ENCODE measurements at regions not wholly inside any gene's neighbourhood (a gene's known extent, or its start where the extent isn't known, plus 50 kb on each side); places are given as distances from the start of the nearest gene placed in this dataset.

GRCh38 chr17:17419166-17419565 lies 57.6 kb upstream of the MED9 start:
- H3K27me3 Mint-ChIP-seq (ENCODE audit: insufficient read depth, unreplicated experiment): no peaks in the 10 kb centered on the region

GRCh38 chr17:17419631-17420030 lies 57.2 kb upstream of the MED9 start:
- Mint-ChIP-seq H3K27ac (ENCODE audit: unreplicated experiment) (no peak overlapping the region), H3K4me1 (ENCODE audit: low read depth, unreplicated experiment) (peaks cover 34% of the 10 kb centered on the region), H3K36me3 (ENCODE audit: insufficient read depth, unreplicated experiment) (peaks cover 5% of the 10 kb centered on the region), H3K9me3 (ENCODE audit: unreplicated experiment) (peaks cover 31% of the 10 kb centered on the region), H3K4me3 (ENCODE audit: unreplicated experiment) (no peak overlapping the region), H3K27me3 (ENCODE audit: insufficient read depth, unreplicated experiment) (no peaks in the 10 kb centered on the region)
- H3K9me3 ChIP-seq: peaks cover 28% of the 10 kb centered on the region
- BruUV-seq (replicated peaks): no TSS peak
- no peak overlapping the region for H3K4me3 ChIP-seq (ENCODE audit: low read depth, low read length)
- H3K27me3 ChIP-seq (replicated peaks; ENCODE audit: control insufficient read depth, insufficient read depth, low read length): no peaks in the 10 kb centered on the region
- intact Hi-C loops (cut with micrococcal nuclease; ENCODE audit: unreplicated experiment): no loop called here
- H3K4me1 ChIP-seq: peaks cover 34% of the 10 kb centered on the region
- no peak for DNase-seq
- ChIA-PET CTCF (no interaction called here), POLR2A (no interaction called here)
- H3K36me3 ChIP-seq (ENCODE audit: control insufficient read depth, insufficient read depth, low read length): no peaks in the 10 kb centered on the region
- no peak for TF ChIP-seq CTCF (IDR thresholded peaks at IDR 0.05; ENCODE audit: insufficient read depth in 1 of 2, low read depth in 1 of 2, low read length in 1 of 2, severe bottlenecking in 1 of 2, unreplicated experiment in 1 of 2)

More at GRCh38 chr17:17419166-17419565, 57.6 kb upstream of the MED9 start:
- peaks cover 23% of the 10 kb centered on the region for H3K9me3 ChIP-seq
- peaks cover 31% of the 10 kb centered on the region for H3K9me3 Mint-ChIP-seq (ENCODE audit: unreplicated experiment)
- H3K36me3 ChIP-seq (ENCODE audit: control insufficient read depth, insufficient read depth, low read length): no peaks in the 10 kb centered on the region
- H3K4me3 Mint-ChIP-seq (ENCODE audit: unreplicated experiment): no peak overlapping the region
- POLR2A ChIA-PET: interaction anchor here (0.6 kb wide), 2 partner anchors 17 to 162 kb away, joined by 3 to 11 read pairs; no protein-coding TSS in a partner anchor
- CTCF ChIA-PET: no interaction called here
- H3K4me1 ChIP-seq: peaks cover 34% of the 10 kb centered on the region
- peaks cover 5% of the 10 kb centered on the region for H3K36me3 Mint-ChIP-seq (ENCODE audit: insufficient read depth, unreplicated experiment)
- no peak overlapping the region for H3K27ac Mint-ChIP-seq (ENCODE audit: unreplicated experiment)
- TF ChIP-seq CTCF (IDR thresholded peaks at IDR 0.05; ENCODE audit: insufficient read depth in 1 of 2, low read depth in 1 of 2, low read length in 1 of 2, severe bottlenecking in 1 of 2, unreplicated experiment in 1 of 2): no peak
- intact Hi-C loops (cut with micrococcal nuclease; ENCODE audit: unreplicated experiment): no loop called here
- DNase-seq: no peak
- H3K27me3 ChIP-seq (replicated peaks; ENCODE audit: control insufficient read depth, insufficient read depth, low read length): no peaks in the 10 kb centered on the region
- no peak overlapping the region for H3K4me3 ChIP-seq (ENCODE audit: low read depth, low read length)
- H3K4me1 Mint-ChIP-seq (ENCODE audit: low read depth, unreplicated experiment): peaks cover 34% of the 10 kb centered on the region
- no TSS peak for BruUV-seq (replicated peaks)

GRCh38 chr17:17420082-17420481 lies 56.7 kb upstream of the MED9 start:
- TF ChIP-seq CTCF (IDR thresholded peaks at IDR 0.05; ENCODE audit: insufficient read depth in 1 of 2, low read depth in 1 of 2, low read length in 1 of 2, severe bottlenecking in 1 of 2, unreplicated experiment in 1 of 2): no peak
- Mint-ChIP-seq H3K4me3 (ENCODE audit: unreplicated experiment) (no peak overlapping the region), H3K36me3 (ENCODE audit: insufficient read depth, unreplicated experiment) (peaks cover 5% of the 10 kb centered on the region), H3K9me3 (ENCODE audit: unreplicated experiment) (peaks cover 31% of the 10 kb centered on the region), H3K4me1 (ENCODE audit: low read depth, unreplicated experiment) (peaks cover 34% of the 10 kb centered on the region), H3K27ac (ENCODE audit: unreplicated experiment) (no peak overlapping the region), H3K27me3 (ENCODE audit: insufficient read depth, unreplicated experiment) (no peaks in the 10 kb centered on the region)
- Histone ChIP-seq H3K9me3 (peaks cover 32% of the 10 kb centered on the region), H3K36me3 (ENCODE audit: control insufficient read depth, insufficient read depth, low read length) (no peaks in the 10 kb centered on the region), H3K4me1 (peaks cover 34% of the 10 kb centered on the region), H3K27me3 (replicated peaks; ENCODE audit: control insufficient read depth, insufficient read depth, low read length) (no peaks in the 10 kb centered on the region), H3K4me3 (ENCODE audit: low read depth, low read length) (no peak overlapping the region)
- intact Hi-C loops (cut with micrococcal nuclease; ENCODE audit: unreplicated experiment): no loop called here
- CTCF ChIA-PET: no interaction called here
- BruUV-seq (replicated peaks): no TSS peak
- POLR2A ChIA-PET: no interaction called here
- no peak for DNase-seq
